ENCODE measurements at regions not wholly inside any gene's neighbourhood (a gene's known extent, or its start where the extent isn't known, plus 50 kb on each side); places are given as distances from the start of the nearest gene placed in this dataset.
"Not testable (repeated sequence)": the region's sequence is repeated elsewhere in the genome, so short reads cannot be mapped to it uniquely, and the experiment has no call there.

- no peak for DNase-seq
These were observed 360.2 kb downstream of the HHIPL2 start for GRCh38 chr1:222187566-222188332.

- no peak for DNase-seq
These were observed 365.3 kb downstream of the HHIPL2 start for GRCh38 chr1:222182641-222183040.

DNA sequence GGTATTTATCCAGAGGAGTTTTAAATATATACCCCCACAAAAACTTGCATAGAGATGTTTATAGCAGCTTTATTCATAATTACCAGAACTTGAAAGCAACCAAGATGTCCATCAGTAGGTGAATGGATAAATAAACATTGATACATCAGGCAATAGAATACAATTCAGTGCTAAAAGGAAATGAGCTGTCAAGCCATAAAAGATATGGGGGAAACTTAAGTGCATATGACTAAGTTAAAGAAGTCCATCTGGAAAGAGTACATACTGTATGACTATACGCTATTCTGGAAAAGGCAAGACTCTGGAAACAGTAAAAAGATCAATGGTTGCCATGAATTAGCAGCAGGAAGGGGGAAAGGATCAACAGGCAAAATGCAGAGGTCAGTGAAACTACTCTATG, 366.7 kb downstream of the HHIPL2 start:
- no peak for DNase-seq

DNA sequence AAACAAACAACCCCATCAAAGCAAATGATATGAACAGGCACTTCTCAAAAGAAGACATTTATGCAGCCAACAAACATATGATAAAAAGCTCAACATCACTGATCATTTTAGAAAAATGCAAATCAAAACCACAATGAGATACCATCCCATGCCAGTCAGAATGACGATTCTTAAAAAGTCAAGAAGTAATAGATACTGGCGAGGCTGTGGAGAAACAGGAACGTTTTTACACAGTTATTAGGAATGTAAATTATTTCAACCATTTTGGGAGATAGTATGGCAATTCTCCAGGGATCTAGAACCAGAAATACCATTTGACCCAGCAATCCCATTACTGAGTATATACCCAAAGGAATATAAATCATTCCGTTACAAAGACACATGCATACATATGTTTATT, 370.4 kb downstream of the HHIPL2 start:
- DNase-seq, result not testable (repeated sequence)

DNA sequence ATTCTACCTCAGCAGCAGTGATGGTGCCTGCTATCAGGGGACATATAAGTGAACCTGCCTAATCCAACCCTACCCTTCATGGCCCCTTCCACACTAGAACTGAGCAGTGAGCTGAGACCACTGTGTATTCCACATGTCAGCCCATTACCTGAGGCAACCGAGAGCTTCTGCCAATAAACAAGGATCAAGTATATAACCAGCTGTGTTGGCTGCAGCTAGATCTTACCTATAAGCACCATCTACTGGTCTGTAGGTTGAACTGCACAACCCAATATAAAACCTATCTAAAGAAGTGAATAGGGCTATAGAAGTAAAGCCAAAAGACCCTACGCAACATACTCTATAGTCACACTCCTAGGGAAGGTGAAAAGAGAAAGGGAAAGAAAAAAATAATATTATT, 376.9 kb downstream of the HHIPL2 start:
- DNase-seq, result peak in 1 of 58 donors; percentile 5

DNA sequence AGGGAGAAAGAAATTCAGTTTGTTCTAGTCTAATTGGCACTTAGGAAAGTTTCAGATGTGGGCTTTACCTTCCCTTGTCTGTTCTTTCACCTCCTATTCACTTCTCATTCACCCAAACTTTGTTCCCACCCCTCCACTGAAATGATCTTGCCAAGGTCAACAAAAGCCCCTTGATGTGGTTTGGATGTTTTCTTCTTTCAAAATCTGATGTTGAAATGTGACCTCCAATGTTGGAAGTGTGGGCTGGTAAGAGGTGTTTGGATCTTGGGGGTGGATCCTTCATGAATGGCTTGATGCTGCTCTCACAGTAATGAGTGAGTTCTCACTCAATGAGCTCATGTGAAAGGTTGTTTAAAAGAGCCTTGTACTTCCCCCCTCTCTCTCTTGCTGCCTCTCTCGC, 379.3 kb downstream of the HHIPL2 start:
- no peak for DNase-seq

GRCh38 chr1:222167896-222168295, 380.0 kb downstream of the HHIPL2 start:
- no peak for DNase-seq

GRCh38 chr1:222167111-222167510, 380.8 kb downstream of the HHIPL2 start:
- peak in 4 of 58 donors; percentile 1 to 2 (median 2) for DNase-seq

DNA sequence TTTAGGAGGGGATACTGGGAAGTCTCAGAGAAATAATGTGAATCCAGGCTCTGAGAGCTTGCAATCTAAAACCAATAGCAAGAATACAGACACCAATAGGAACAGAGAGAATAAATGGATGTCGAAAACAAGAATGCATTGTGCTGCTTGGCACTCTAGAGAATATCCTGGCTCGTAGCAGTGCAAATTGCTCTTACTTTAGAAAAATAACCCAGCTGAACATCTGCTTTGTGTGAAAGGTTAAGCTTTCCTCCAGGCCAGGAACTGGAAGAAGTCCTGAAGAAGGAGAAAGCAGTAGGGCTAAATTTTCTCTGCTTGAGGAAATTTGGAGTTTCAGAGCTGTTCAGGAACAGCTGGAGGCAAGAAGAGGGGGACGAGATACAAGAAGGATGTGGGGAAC, 382.3 kb downstream of the HHIPL2 start:
- DNase-seq, result no peak

DNA sequence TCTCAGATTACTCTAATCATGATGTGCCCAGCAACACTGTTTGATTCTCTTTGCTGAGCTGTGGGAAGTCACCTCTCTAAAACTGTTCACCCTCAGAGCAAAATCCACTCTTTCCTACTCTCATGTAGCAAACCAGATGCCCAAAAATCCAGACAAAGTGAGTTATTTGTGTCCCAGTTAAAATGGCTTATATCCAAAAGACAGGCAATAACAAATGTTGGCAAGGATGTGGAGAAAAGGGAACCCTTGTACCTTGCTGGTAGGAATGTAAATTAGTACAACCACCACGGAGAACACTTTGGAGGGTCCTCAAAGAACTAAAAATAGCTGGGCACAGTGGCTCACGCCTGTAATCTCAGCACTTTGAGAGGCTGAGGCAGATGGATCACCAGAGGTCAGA, 384.0 kb downstream of the HHIPL2 start:
- DNase-seq, result no peak

DNA sequence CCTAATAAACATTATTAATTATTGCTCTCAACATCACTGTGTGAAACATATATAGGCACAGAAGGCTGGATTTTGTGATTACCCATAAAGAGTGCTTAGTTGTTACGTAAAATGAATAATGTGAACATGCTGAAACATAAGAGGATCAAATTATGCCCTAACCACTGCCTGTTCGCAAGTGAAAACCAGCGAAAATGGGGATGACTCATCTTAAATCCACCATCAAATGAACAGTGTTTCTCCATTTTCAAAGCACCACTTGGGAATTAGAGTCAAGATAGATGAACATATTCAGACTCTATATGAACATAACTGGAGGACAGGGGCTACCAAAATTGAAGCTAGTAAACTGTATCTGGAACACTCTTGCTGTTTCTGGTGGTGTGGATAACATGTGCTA, 386.2 kb downstream of the HHIPL2 start:
- DNase-seq, result no peak

DNA sequence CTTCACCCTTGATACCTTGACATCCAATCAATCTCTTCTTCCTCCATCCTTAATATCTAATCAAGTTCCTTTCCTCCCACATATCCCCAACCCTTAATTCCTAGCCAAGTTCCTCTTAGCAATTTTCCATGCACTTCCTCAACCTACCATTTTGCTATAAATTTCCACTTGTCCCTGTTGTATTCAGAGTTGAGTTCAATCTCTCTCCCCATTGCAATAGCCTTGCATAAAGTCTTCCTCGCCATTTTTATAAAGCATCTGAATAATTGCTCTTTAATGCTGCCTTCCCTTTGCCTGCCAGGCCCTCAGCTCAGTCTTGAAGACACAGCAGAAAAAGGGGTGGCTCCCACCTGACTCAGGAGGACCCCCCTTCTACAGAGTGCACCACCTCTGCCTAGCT, 390.3 kb downstream of the HHIPL2 start:
- DNase-seq, result no peak

DNA sequence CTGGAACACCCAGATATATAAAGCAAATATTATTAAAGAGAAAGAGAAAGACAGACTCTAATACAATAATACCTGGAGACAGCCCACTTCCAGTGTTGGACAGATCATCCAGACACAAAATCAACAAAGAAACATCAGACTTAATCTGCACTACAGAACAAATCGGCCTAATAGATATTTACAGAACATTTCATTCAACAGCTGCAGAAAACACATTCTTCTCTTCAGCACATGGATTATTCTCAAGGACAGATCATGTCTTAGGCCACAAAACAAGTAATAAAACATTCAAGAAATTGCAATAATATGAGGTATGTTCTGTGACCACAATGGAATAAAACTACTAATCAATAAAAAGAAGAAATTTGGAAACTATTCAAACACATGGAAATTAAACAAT, 398.3 kb upstream of the DUSP10 start:
- DNase-seq, result no peak

DNA sequence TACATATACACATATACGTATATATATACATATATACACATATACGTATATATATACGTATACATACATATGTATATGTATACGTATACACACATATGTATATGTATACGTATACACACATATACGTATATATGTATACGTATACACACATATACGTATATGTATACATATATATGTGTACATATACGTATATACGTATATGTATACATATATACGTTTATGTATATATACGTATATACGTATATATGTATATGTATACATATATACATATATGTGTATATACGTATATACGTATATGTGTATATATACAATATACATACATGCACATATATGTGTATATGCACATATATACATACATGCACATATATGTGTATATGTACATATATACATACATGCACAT, 396.2 kb upstream of the DUSP10 start:
- DNase-seq, result no peak

GRCh38 chr1:222136869-222137268, 395.0 kb upstream of the DUSP10 start:
- DNase-seq, result no peak

DNA sequence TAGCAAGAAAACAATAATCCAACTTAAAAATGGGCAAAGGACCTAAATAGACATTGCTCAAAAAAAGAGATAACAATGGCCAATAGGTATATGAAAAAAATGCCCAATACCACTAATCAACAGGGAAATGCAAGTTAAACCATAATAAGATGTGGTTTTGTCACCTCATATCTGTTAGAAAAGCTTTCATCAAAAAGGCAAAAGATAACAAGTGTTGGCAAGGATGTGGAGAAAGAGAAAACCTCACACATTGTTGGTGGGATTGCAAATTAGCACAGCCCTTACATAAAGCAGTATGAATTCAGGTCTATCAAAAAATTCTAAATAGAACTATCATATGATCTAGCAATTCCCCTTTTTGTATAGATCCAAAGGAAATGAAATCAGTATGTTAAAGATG, 387.2 kb upstream of the DUSP10 start:
- no peak for DNase-seq

- DNase-seq, result no peak
These were observed 385.8 kb upstream of the DUSP10 start for GRCh38 chr1:222127526-222128152.

DNA sequence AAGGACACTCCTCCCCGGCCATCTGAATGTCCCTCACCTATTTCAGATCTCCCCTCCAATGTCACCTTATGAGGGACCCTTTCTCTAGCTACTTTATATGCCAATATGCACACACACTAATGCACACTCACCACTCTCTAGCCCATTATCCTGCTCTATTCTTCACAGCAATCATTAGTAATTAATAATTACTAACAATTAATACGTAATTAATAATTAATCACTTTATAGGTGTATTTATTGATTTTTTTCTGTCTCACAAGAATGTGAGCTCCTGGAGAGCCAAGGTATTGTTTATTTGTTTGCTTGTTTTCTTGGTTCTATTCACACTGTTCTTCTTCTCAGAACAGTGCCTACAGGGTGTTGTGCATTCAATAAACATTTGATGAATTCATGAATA, 385.2 kb upstream of the DUSP10 start:
- DNase-seq, result no peak

- no peak for DNase-seq
These were observed 384.2 kb upstream of the DUSP10 start for GRCh38 chr1:222126052-222126451.

- DNase-seq, result no peak
These were observed 382.7 kb upstream of the DUSP10 start for GRCh38 chr1:222124602-222125001.

DNA sequence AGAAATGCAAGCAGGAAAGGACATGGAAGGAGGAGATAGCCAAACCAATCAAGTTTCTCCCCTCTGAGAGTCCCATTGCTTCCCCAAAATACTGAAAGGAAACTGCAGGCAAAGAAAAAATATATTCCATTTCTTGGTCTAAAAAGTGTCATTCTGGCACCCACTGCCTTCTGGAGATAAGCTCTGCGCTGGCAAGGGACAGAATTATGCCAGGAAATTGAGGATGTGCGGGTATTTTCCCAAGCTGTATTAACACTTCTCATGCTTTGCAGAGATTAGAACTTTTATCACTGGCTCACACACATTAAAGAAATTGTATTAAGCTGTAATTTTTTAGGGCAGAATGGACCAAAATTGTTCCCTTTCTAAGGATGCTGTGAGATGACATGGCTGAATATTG, 381.2 kb upstream of the DUSP10 start:
- DNase-seq, result no peak

- no peak for DNase-seq
These were observed 375.9 kb upstream of the DUSP10 start for GRCh38 chr1:222117809-222118208.

DNA sequence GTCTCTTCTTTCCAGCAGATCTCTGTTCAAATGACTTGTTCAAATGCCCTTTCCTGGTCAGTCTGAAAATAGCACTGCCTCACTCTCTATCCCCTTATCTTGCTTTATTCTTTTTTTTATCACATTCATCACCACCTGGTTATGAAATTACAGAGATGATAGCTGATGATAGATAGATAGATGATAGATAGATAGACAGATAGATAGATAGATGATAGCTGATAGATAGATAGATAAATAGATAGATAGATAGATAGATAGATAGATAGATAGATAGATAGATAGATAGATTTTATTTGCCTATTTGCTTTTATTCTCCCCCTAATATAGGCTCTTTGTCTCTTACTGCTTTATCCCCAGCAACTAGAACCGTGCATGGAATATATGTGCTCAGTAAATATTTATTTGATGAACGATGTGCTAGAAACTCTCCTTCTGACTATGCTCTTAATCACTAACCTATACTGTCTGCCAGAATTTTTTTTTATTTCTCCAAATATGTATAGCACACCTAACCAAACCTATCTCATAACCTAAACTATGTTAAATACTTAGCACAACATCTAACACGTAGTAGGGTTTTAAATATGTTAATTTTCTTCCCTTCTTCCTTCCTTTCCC, 372.8 kb upstream of the DUSP10 start:
- no peak for DNase-seq
